Parathyroid adenoma (tissue), 2 donors: ENCODE measurements at regions not wholly inside any gene's neighbourhood (a gene's known extent, or its start where the extent isn't known, plus 50 kb on each side); places are given as distances from the start of the nearest gene placed in this dataset.

ENCODE experiments used
- H2AFZ ChIP-seq: fragments of 300-600 bp; sonication (generic); one replicate; pipeline ENCODE4 v1.7.0; 2017; ENCODE audit warnings: antibody characterized with exemption, mild to moderate bottlenecking
- H3K27ac ChIP-seq: fragments of 300-600 bp; sonication (generic); one replicate; pipeline ENCODE4 v1.7.0; 2017
- H3K27me3 ChIP-seq: fragments of 300-600 bp; sonication (generic); one replicate; pipeline ENCODE4 v1.7.0; 2017; ENCODE audit warnings: low read length; ENCODE audit not compliant: control insufficient read depth, insufficient read depth
- H3K36me3 ChIP-seq: fragments of 300-600 bp; sonication (generic); one replicate; pipeline ENCODE4 v1.7.0; 2017; ENCODE audit warnings: low read length; ENCODE audit not compliant: control insufficient read depth, insufficient read depth
- H3K4me1 ChIP-seq: fragments of 300-600 bp; sonication (generic); one replicate; pipeline ENCODE4 v1.7.0; 2017; ENCODE audit warnings: control low read depth
- H3K4me2 ChIP-seq: fragments of 300-600 bp; sonication (generic); one replicate; pipeline ENCODE4 v1.7.0; 2017; ENCODE audit warnings: low read length
- H3K4me3 ChIP-seq: fragments of 300-600 bp; sonication (generic); one replicate; pipeline ENCODE4 v1.7.0; 2017; ENCODE audit warnings: low read depth, low read length
- H3K79me2 ChIP-seq: fragments of 300-600 bp; sonication (generic); one replicate; pipeline ENCODE4 v1.7.0; 2017; ENCODE audit warnings: control low read depth
- H3K9ac ChIP-seq: fragments of 300-600 bp; sonication (generic); one replicate; pipeline ENCODE4 v1.7.0; 2017; ENCODE audit warnings: mild to moderate bottlenecking
- H3K9me3 ChIP-seq: fragments of 300-600 bp; sonication (generic); one replicate; pipeline ENCODE4 v1.7.0; 2017; ENCODE audit warnings: low read length; ENCODE audit not compliant: control insufficient read depth
- CTCF ChIP-seq: fragments of 300-600 bp; sonication (generic); IDR thresholded peaks from one replicate; pipeline ENCODE4 v1.7.0; 2017; ENCODE audit warnings: antibody characterized with exemption, mild to moderate bottlenecking
- donor health status: primary hyperparathyroidism.

GRCh38 chr15:88992912-88993376, 79.8 kb upstream of the MFGE8 start:
- H2AFZ ChIP-seq, result no peak overlapping the region
- H3K4me2 ChIP-seq, result no peak overlapping the region
- no peak overlapping the region for H3K4me3 ChIP-seq
- no peaks in the 10 kb centered on the region for H3K27me3 ChIP-seq
- no peak for TF ChIP-seq CTCF
- no peak overlapping the region for H3K9ac ChIP-seq
- no peak overlapping the region for H3K27ac ChIP-seq
- no peaks in the 10 kb centered on the region for H3K9me3 ChIP-seq
- no peaks in the 10 kb centered on the region for H3K79me2 ChIP-seq
- H3K36me3 ChIP-seq, result no peaks in the 10 kb centered on the region
- H3K4me1 ChIP-seq, result no peaks in the 10 kb centered on the region

- H3K9me3 ChIP-seq, result no peaks in the 10 kb centered on the region
- H3K27me3 ChIP-seq, result no peaks in the 10 kb centered on the region
- H3K4me1 ChIP-seq, result no peaks in the 10 kb centered on the region
- H2AFZ ChIP-seq, result no peak overlapping the region
- H3K4me2 ChIP-seq, result no peak overlapping the region
- H3K27ac ChIP-seq, result no peak overlapping the region
- H3K36me3 ChIP-seq, result no peaks in the 10 kb centered on the region
- no peak for TF ChIP-seq CTCF
- H3K79me2 ChIP-seq, result no peaks in the 10 kb centered on the region
- no peak overlapping the region for H3K9ac ChIP-seq
- H3K4me3 ChIP-seq, result no peak overlapping the region
Observed at GRCh38 chr15:88993662-88994061, 80.5 kb upstream of the MFGE8 start.

- Histone ChIP-seq H3K4me1 (no peaks in the 10 kb centered on the region), H3K36me3 (no peaks in the 10 kb centered on the region), H3K79me2 (no peaks in the 10 kb centered on the region), H3K27me3 (no peaks in the 10 kb centered on the region), H3K4me3 (no peak overlapping the region), H3K9ac (no peak overlapping the region), H3K27ac (no peak overlapping the region), H3K9me3 (no peaks in the 10 kb centered on the region), H3K4me2 (no peak overlapping the region), H2AFZ (no peak overlapping the region)
- no peak for TF ChIP-seq CTCF
Observed at GRCh38 chr15:88994286-88994685, 81.1 kb upstream of the MFGE8 start.

- H3K27me3 ChIP-seq, result no peaks in the 10 kb centered on the region
- no peak overlapping the region for H3K4me3 ChIP-seq
- no peaks in the 10 kb centered on the region for H3K36me3 ChIP-seq
- H3K9ac ChIP-seq, result no peak overlapping the region
- H3K4me2 ChIP-seq, result no peak overlapping the region
- no peak overlapping the region for H3K27ac ChIP-seq
- no peaks in the 10 kb centered on the region for H3K79me2 ChIP-seq
- no peak for TF ChIP-seq CTCF
- no peaks in the 10 kb centered on the region for H3K9me3 ChIP-seq
- H3K4me1 ChIP-seq, result no peaks in the 10 kb centered on the region
- no peak overlapping the region for H2AFZ ChIP-seq
Observed at GRCh38 chr15:88995449-88995848, 82.3 kb upstream of the MFGE8 start.

- Histone ChIP-seq H3K79me2 (no peaks in the 10 kb centered on the region), H3K9ac (no peak overlapping the region), H3K4me1 (no peaks in the 10 kb centered on the region), H3K4me3 (no peak overlapping the region), H3K27me3 (no peaks in the 10 kb centered on the region), H3K4me2 (no peak overlapping the region), H2AFZ (no peak overlapping the region), H3K27ac (no peak overlapping the region), H3K36me3 (no peaks in the 10 kb centered on the region), H3K9me3 (no peaks in the 10 kb centered on the region)
- TF ChIP-seq CTCF, result no peak
Observed at GRCh38 chr15:88997531-88997930, 84.4 kb upstream of the MFGE8 start.
